SJSA1 (cell line): ENCODE measurements at regions not wholly inside any gene's neighbourhood (a gene's known extent, or its start where the extent isn't known, plus 50 kb on each side); places are given as distances from the start of the nearest gene placed in this dataset.

Source experiments
- DNase-seq, 2 experiments: peaks; one replicate each; pipeline ENCODE4 v3.0.0-alpha.2; 2015 to 2020; ENCODE audit warnings: low spot score in 2 of 2, low read depth in 1 of 2
- H3K27ac ChIP-seq: fragments of 250-450 bp; sonication (Bioruptor Pico); 2 replicates; pipeline ENCODE4 v1.5.1; 2020; ENCODE audit warnings: mild to moderate bottlenecking, moderate library complexity
- H3K27me3 ChIP-seq: fragments of 250-450 bp; sonication (Bioruptor Pico); replicated peaks from 2 replicates; pipeline ENCODE4 v1.5.1; 2020; ENCODE audit warnings: mild to moderate bottlenecking, moderate library complexity
- H3K36me3 ChIP-seq: fragments of 250-450 bp; sonication (Bioruptor Pico); 2 replicates; pipeline ENCODE4 v1.5.1; 2020; ENCODE audit warnings: mild to moderate bottlenecking
- H3K4me1 ChIP-seq: fragments of 250-450 bp; sonication (Bioruptor Pico); replicated peaks from 2 replicates; pipeline ENCODE4 v1.6.1; 2021; ENCODE audit warnings: mild to moderate bottlenecking
- H3K4me3 ChIP-seq: fragments of 250-450 bp; sonication (Bioruptor Pico); 2 replicates; pipeline ENCODE4 v1.5.1; 2020; ENCODE audit warnings: mild to moderate bottlenecking
- H3K9me3 ChIP-seq: fragments of 250-450 bp; sonication (Bioruptor Pico); replicated peaks from 2 replicates; pipeline ENCODE4 v1.5.1; 2020; ENCODE audit warnings: mild to moderate bottlenecking

DNA sequence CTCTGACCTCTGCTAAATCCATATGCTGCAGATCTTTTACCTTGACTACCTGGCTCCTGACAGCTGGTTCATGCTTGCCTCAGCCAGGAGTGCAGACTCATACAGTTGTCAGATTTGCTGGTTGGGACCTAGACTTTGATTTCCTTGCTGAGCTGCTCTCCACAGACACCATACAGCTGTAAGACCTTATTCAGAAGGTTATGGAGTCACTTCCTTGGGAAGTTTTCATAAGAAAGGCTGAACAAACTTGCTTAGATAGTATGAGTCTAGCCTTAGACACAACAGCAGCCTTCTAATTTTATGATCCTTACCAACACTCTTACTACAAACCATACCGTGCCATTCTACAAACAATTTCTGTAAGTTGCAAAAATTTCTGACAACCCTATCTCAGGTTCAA is 102.9 kb downstream of the EDN1 start:
- DNase-seq: no peak
- Histone ChIP-seq H3K36me3 (no peaks in the 10 kb centered on the region), H3K27ac (no peak overlapping the region), H3K9me3 (no peaks in the 10 kb centered on the region), H3K4me1 (no peaks in the 10 kb centered on the region), H3K27me3 (no peaks in the 10 kb centered on the region), H3K4me3 (no peak overlapping the region)

DNA sequence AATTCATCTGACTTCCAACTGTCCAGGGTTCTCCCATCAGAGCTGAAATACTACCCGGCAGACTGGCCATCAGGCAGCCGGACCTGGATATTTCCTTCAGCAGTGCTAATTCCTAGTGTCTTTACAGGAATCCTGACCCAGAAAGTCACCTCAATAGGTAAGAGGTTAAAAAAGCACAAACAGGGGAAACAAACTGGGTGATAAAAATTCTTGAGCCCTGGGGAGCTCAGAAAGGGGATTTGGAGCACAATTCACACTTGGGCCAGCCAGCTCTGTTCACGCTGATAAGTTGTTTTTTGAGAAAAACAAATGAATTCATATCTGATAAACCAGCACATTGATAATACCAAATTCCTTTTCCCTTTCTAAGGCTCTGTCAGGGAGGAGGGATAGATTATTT is 104.0 kb downstream of the EDN1 start:
- Histone ChIP-seq H3K36me3 (no peaks in the 10 kb centered on the region), H3K27me3 (no peaks in the 10 kb centered on the region), H3K27ac (no peak overlapping the region), H3K4me3 (no peak overlapping the region), H3K9me3 (no peaks in the 10 kb centered on the region), H3K4me1 (no peaks in the 10 kb centered on the region)
- no peak for DNase-seq

DNA sequence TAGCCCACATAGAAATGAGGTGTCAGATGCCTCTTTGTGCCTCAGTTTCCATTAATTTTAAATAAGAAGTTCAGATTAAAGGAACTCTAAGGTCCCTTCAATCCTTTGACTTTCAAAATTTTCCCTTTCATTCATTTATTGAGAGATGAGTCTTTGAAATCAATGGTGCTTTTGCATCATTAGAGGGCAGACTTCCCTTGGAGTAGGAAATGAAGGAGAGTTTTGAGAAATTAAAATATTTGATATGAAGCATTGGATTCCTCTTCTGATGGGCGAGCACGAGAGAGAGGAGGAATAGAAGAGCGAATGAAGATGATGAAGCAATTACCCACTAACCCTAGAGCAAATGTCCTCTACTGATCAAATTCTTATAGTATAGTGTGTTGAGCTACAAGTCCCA is 105.7 kb downstream of the EDN1 start:
- Histone ChIP-seq H3K4me3 (no peak overlapping the region), H3K9me3 (no peaks in the 10 kb centered on the region), H3K4me1 (no peaks in the 10 kb centered on the region), H3K27ac (no peak overlapping the region), H3K27me3 (no peaks in the 10 kb centered on the region), H3K36me3 (no peaks in the 10 kb centered on the region)
- no peak for DNase-seq

DNA sequence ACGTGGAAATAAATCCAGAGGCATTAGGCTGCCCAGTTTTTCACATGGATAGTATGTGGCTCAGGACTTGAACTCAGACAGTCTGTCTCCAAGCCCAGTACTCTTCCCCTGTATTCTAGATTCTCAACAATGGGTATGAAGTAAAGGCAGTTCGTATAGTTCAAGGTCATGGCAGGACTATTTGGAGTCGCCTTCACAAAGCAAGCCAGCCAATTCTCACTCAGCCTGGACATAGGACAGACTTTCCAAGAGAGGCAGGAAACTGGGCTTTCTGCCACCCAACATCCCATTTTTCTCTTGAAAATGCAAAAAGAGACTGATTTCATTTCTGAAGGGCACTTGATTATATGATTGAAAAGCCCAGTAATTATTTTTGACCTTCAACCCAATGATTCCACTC is 111.0 kb downstream of the EDN1 start:
- Histone ChIP-seq H3K4me1 (peaks cover 14% of the 10 kb centered on the region), H3K36me3 (no peaks in the 10 kb centered on the region), H3K27ac (no peak overlapping the region), H3K9me3 (no peaks in the 10 kb centered on the region), H3K27me3 (no peaks in the 10 kb centered on the region), H3K4me3 (no peak overlapping the region)
- no peak for DNase-seq

DNA sequence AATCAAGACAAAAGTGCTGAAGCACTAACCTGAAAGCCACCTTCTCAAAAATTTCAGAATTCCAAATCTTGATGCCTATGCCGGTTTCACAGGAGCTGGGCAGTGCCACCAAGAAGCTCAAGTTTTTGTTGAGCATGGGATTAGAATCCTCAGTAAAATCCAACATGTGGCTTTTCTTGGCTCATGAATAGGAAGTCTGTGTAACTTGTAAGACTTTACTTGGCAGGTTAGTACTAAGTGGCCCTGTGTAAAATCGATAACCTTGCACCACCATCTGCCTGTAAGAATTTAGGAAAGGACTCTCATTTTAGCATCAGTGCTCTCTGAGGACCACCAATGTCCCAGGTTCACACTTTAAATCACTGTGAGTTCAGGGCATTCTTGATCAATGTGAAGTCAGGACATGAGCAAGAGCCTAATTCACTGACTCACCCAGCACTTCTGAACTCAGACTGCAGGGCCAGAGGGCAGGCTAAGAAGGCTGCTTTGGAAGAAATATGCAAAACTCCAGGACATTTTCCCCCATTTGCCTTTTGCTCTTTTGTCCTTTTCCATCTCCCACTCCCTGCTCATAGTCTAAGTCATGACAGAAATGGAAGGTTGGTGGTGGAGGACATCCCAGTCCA is 113.2 kb downstream of the EDN1 start:
- no peaks in the 10 kb centered on the region for H3K27me3 ChIP-seq
- DNase-seq: peak in 1 of 2 experiments; percentile 27
- no peaks in the 10 kb centered on the region; the same call in 1 of the 2 replicates for H3K9me3 ChIP-seq
- peak overlapping the region; percentile 28; the same call in 1 of the 2 replicates for H3K27ac ChIP-seq
- peaks cover 14% of the 10 kb centered on the region for H3K4me1 ChIP-seq
- H3K36me3 ChIP-seq: no peaks in the 10 kb centered on the region
- no peak overlapping the region for H3K4me3 ChIP-seq

DNA sequence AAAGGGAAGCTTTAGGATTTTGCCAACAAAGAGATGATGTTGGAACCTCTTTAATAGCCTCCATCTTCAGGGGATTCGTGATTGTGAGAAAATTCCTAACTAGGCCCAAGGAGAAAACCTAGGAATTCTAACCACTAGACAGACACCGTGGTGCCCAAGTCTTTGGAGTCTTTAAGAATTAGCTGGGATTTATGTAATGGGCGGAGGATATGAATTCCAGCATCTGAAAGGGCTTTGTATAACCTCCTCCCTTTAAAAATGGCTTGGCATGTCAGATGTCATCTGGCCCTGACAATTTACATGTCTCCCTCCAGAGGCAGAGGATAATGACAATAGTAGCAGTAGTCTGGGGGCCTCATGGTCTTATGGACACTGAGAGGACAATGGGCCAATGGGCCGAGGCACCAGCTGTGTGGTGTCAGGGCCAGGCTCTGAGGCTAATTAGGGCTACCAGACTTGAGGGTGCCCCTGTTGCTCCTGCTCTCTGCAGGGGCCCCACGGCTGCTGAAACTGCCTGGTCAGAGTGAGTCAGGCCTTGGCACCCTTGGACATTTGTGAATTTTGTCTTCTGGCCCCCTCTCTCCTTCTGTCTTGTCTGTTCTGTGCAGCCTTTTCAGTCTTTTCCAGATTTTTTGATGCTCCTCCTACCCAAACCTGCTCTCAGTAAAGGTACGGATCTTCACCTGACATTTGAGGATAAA is 113.9 kb downstream of the EDN1 start:
- H3K4me3 ChIP-seq: no peak overlapping the region

DNA sequence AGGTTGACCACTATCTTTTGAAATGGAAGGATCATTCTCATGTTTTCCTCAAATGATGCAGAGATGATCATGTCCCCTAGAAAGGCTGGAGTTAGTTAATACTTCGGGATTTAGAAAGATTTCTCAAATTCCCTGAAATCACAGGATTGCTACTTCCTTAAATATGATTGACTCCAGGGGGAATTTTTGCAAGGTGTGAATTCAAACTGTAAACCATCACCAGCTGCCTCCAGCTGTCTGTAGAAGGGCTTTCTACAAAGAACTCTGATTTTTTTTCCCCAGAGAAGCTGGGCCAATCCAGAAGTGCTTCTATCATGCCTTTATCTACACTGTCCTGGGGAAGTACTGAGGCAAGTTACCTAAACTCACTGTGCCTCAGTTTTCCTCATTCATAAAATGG is 114.5 kb downstream of the EDN1 start:
- DNase-seq: no peak
- Histone ChIP-seq H3K36me3 (no peaks in the 10 kb centered on the region), H3K27me3 (no peaks in the 10 kb centered on the region), H3K9me3 (no peaks in the 10 kb centered on the region; the same call in 1 of the 2 replicates), H3K4me1 (peaks cover 14% of the 10 kb centered on the region), H3K4me3 (no peak overlapping the region), H3K27ac (no peak overlapping the region)

More for the DNA sequence above, 113.9 kb downstream of the EDN1 start:
- peaks cover 14% of the 10 kb centered on the region for H3K4me1 ChIP-seq
- no peaks in the 10 kb centered on the region for H3K36me3 ChIP-seq
- no peaks in the 10 kb centered on the region for H3K27me3 ChIP-seq
- H3K27ac ChIP-seq: peak overlapping the region; percentile 28; the same call in 1 of the 2 replicates
- DNase-seq: no peak
- H3K9me3 ChIP-seq: no peaks in the 10 kb centered on the region; the same call in 1 of the 2 replicates

DNA sequence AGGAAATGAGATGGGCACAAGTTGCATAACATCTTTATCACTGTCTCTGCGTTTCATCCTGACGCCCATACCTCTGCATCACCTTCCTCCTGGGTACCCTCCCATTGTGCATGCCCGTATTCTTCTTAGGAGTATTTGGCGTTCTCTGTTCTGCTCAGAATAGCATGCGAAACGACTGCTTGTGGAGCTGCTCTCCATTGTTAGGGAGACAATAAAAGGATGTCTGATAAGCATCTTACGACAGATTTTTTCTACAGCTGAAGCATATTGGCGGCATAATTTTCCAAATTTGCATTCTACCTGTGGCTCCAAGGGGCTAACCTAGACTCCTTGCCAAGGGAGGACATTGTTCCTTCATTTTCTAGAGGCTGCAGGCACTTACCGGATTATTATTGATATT is 118.6 kb downstream of the EDN1 start:
- peaks cover 6% of the 10 kb centered on the region for H3K4me1 ChIP-seq
- H3K9me3 ChIP-seq: no peaks in the 10 kb centered on the region; the same call in 1 of the 2 replicates
- DNase-seq: no peak
- no peak overlapping the region for H3K4me3 ChIP-seq
- no peaks in the 10 kb centered on the region for H3K27me3 ChIP-seq
- H3K27ac ChIP-seq: no peak overlapping the region
- H3K36me3 ChIP-seq: no peaks in the 10 kb centered on the region

DNA sequence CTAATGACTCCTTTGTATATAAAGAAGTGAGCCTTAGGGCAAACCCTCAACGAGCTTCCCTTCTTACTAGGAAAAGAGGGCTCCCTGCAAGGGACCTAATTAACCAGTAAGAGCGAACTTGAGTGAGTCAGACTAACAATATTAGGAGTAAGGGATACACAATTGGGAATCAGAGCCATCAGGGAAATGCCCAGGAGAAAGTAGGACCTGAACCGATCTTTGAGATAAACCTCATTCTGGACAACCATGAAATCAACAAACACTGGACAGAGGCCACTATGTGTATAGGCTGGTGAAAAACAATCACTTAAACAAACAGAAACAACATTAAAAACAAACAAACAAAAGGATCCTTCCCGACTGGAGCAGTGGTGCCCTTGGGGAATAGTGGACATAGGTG is 120.8 kb downstream of the EDN1 start:
- Histone ChIP-seq H3K27me3 (no peaks in the 10 kb centered on the region), H3K27ac (no peak overlapping the region), H3K9me3 (no peaks in the 10 kb centered on the region; the same call in 1 of the 2 replicates), H3K4me3 (no peak overlapping the region), H3K36me3 (no peaks in the 10 kb centered on the region), H3K4me1 (0 out of 2 replicates have a peak, but pooled peaks cover 3% of the 10 kb centered on the region)
- no peak for DNase-seq

DNA sequence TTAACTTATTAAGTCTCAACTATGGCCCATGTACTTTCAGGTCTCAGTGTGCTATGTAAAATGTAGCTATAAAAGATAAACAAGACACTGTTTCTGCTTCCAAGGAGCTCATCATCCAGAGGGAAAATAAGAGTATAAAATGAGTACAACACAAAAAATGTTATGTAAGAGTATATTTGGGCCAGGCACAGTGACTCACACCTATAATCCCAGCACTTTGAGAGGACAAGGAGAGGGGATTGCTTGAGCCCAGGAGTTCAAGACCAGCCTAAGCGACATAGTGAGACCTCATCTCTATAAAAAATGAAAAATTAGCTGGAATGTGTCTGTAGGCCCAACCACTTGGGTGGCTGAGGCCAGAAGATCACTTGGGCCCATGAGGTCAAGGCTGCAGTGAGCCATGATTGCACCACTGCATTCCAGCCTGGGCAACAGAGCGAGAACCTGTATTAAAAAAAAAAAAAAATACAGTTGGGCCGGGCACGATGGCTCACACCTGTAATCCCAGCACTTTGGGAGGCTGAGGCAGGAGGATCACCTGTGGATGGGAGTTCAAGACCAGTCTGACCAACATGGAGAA is 124.0 kb downstream of the EDN1 start:
- no peaks in the 10 kb centered on the region for H3K36me3 ChIP-seq
- H3K27ac ChIP-seq: no peak overlapping the region
- H3K4me1 ChIP-seq: 0 out of 2 replicates have a peak, but pooled peaks cover 3% of the 10 kb centered on the region
- no peaks in the 10 kb centered on the region for H3K9me3 ChIP-seq
- H3K27me3 ChIP-seq: no peaks in the 10 kb centered on the region
- no peak for DNase-seq
- no peak overlapping the region for H3K4me3 ChIP-seq

DNA sequence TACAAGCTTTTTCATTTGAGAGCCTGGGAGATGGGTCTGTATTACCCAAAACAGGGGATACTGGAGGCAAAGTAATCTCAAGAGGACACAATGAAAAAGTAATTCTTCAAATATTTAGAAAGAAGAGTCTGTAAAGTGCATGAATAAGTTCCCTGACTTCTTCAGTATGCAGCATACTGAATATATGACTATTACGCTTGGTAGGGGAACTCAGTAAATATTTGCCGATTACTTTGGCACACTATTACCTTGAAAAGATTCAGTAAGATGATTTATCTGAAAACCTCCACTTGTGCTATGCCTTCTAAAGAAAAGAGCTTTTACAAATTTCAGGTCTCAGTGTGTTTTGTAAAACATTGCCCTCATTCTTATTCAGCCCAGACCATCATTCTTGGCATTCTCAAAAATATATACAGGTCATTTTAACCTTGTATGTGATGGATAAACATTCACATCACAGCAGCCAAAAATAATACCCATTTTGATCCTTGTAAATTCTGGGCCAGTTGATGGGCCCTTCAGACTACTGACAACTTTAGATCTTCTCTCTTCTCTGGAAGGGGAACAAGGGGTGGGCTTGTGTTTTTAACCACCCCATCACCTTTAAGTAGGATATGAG is 125.9 kb downstream of the EDN1 start:
- H3K27me3 ChIP-seq: no peaks in the 10 kb centered on the region
- no peaks in the 10 kb centered on the region for H3K36me3 ChIP-seq
- no peak overlapping the region for H3K4me3 ChIP-seq
- H3K9me3 ChIP-seq: no peaks in the 10 kb centered on the region
- DNase-seq: no peak
- H3K4me1 ChIP-seq: peaks cover 10% of the 10 kb centered on the region
- H3K27ac ChIP-seq: no peak overlapping the region

DNA sequence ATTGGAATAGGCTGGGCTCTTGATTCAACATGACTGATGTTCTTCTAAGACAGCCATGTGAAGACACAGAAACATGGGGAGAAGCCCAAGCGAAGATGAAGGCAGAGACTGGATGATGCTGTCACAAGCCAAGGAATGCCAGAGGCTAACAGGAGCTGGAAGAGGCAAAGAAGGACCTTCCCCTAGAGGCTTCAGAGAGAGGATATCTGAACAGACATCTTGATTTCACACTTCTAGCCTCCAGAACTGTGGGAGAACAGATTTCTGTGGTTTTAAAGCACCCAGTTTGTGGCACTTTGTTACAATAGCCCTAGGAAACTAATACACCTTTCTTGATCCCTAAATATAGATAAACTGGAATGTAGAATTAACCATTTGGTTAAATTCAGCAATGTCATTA is 127.0 kb downstream of the EDN1 start:
- H3K36me3 ChIP-seq: no peaks in the 10 kb centered on the region
- no peaks in the 10 kb centered on the region for H3K9me3 ChIP-seq
- no peak overlapping the region for H3K4me3 ChIP-seq
- DNase-seq: no peak
- H3K27ac ChIP-seq: no peak overlapping the region
- peaks cover 10% of the 10 kb centered on the region for H3K4me1 ChIP-seq
- H3K27me3 ChIP-seq: no peaks in the 10 kb centered on the region

DNA sequence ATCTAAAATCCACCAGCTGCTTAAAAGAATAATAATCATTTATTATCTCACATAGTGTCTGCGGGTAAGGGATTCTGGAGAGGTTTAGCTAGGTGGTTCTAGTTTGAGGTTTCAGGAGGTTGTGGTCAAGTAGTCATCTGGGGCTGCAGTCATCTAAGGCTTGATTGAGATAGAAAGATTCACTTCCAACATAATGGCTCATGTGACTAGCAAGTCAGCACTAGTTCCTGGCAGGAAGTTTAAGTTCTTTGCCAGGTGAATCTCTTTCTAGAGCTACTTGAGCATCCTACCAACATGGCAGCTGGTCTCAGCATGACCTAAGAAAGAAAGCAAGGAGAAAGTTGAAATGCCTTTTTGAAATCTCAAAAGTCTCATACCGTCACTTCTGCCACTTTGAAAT is 128.8 kb downstream of the EDN1 start:
- H3K27me3 ChIP-seq: no peaks in the 10 kb centered on the region
- H3K4me3 ChIP-seq: no peak overlapping the region
- peaks cover 24% of the 10 kb centered on the region for H3K4me1 ChIP-seq
- H3K36me3 ChIP-seq: no peaks in the 10 kb centered on the region
- H3K9me3 ChIP-seq: no peaks in the 10 kb centered on the region
- no peak for DNase-seq
- H3K27ac ChIP-seq: no peak overlapping the region
